Liver (tissue), 7 donors: ENCODE measurements at regions not wholly inside any gene's neighbourhood (a gene's known extent, or its start where the extent isn't known, plus 50 kb on each side); places are given as distances from the start of the nearest gene placed in this dataset.
A peak's percentile ranks its signal among the peaks of the same experiment; 100 is the strongest.

Source experiments
- DNase-seq: peaks from one replicate; pipeline ENCODE4 v3.0.0-alpha.2; 2017; ENCODE audit warnings: low spot score
- H3K27ac ChIP-seq, 2 donors: one replicate each; pipeline ENCODE4 v1.7.0; 2013; ENCODE audit warnings: inconsistent platforms in 2 of 2, low read length in 2 of 2, control low read depth in 1 of 2, low read depth in 1 of 2, mild to moderate bottlenecking in 1 of 2
- H3K27me3 ChIP-seq, 4 donors: one replicate each; pipeline versions ENCODE4 v1.6.1 to v1.7.0; 2013; ENCODE audit warnings: low read length in 3 of 4, inconsistent platforms in 1 of 4, mild to moderate bottlenecking in 1 of 4, moderate library complexity in 1 of 4; ENCODE audit not compliant: control insufficient read depth in 4 of 4, insufficient read depth in 4 of 4
- H3K36me3 ChIP-seq, 4 donors: one replicate each; pipeline versions ENCODE4 v1.6.1 to v1.7.0; 2013; ENCODE audit warnings: low read length in 3 of 4, mild to moderate bottlenecking in 3 of 4, low read depth in 1 of 4, moderate library complexity in 1 of 4; ENCODE audit not compliant: control insufficient read depth in 4 of 4, insufficient read depth in 3 of 4
- H3K4me1 ChIP-seq, 4 donors: one replicate each; pipeline versions ENCODE4 v1.6.1 to v1.7.0; 2013; ENCODE audit warnings: low read length in 3 of 4, mild to moderate bottlenecking in 3 of 4, moderate library complexity in 1 of 4; ENCODE audit not compliant: control insufficient read depth in 4 of 4, insufficient read depth in 4 of 4
- H3K4me3 ChIP-seq, 3 donors: one replicate each; pipeline versions ENCODE4 v1.6.1 to v1.7.0; 2013; ENCODE audit warnings: low read length in 3 of 3, control low read depth in 1 of 3, low read depth in 1 of 3, mild to moderate bottlenecking in 1 of 3
- H3K9ac ChIP-seq, 2 donors: one replicate each; pipeline ENCODE4 v1.7.0; 2013; ENCODE audit warnings: low read length in 2 of 2, mild to moderate bottlenecking in 2 of 2, moderate library complexity in 2 of 2, control low read depth in 1 of 2, low read depth in 1 of 2
- H3K9me3 ChIP-seq, 4 donors: one replicate each; pipeline versions ENCODE4 v1.6.1 to v1.7.0; 2013; ENCODE audit warnings: low read length in 3 of 4; ENCODE audit not compliant: control insufficient read depth in 4 of 4
- ATF3 ChIP-seq: IDR thresholded peaks from 2 replicates; pipeline ENCODE4 v1.6.1; 2016; ENCODE audit warnings: antibody characterized with exemption
- EGR1 ChIP-seq, 2 donors: IDR thresholded peaks; 2 replicates each; pipeline ENCODE4 v1.6.1; 2016 to 2018; ENCODE audit warnings: antibody characterized with exemption in 2 of 2, low read depth in 2 of 2
- FOXA2 ChIP-seq: IDR thresholded peaks from 2 replicates; pipeline ENCODE4 v1.6.1; 2016; ENCODE audit warnings: antibody characterized with exemption
- GABPA ChIP-seq, 2 donors: IDR thresholded peaks in 1 of 2; conservative IDR thresholded peaks in 1 of 2; 2 replicates each; pipeline ENCODE4 v1.6.1; 2016; ENCODE audit warnings: antibody characterized with exemption in 2 of 2, mild to moderate bottlenecking in 1 of 2, moderate library complexity in 1 of 2
- HNF4A ChIP-seq, 2 donors: conservative IDR thresholded peaks; 2 replicates each; pipeline ENCODE4 v1.6.1; 2016; ENCODE audit warnings: antibody characterized with exemption in 2 of 2, mild to moderate bottlenecking in 2 of 2
- HNF4G ChIP-seq: IDR thresholded peaks from 2 replicates; pipeline ENCODE4 v1.6.1; 2016; ENCODE audit warnings: antibody characterized with exemption
- JUND ChIP-seq, 2 donors: IDR thresholded peaks; 2 replicates each; pipeline ENCODE4 v1.6.1; 2016; ENCODE audit warnings: antibody characterized with exemption in 2 of 2
- MAX ChIP-seq: IDR thresholded peaks from 2 replicates; pipeline ENCODE4 v1.6.1; 2016; ENCODE audit warnings: antibody characterized with exemption
- NR2F2 ChIP-seq: IDR thresholded peaks from 2 replicates; pipeline ENCODE4 v1.6.1; 2016; ENCODE audit warnings: antibody characterized with exemption
- RAD21 ChIP-seq, 2 donors: IDR thresholded peaks; 2 replicates each; pipeline ENCODE4 v1.6.1; 2016; ENCODE audit warnings: antibody characterized with exemption in 2 of 2, mild to moderate bottlenecking in 2 of 2
- RXRA ChIP-seq, 2 donors: IDR thresholded peaks; 2 replicates each; pipeline ENCODE4 v1.6.1; 2017 to 2018; ENCODE audit warnings: antibody characterized with exemption in 2 of 2, mild to moderate bottlenecking in 1 of 2
- SP1 ChIP-seq: IDR thresholded peaks from 2 replicates; pipeline ENCODE4 v1.6.1; 2018; ENCODE audit warnings: antibody characterized with exemption, mild to moderate bottlenecking
- TAF1 ChIP-seq: conservative IDR thresholded peaks from 2 replicates; pipeline ENCODE4 v1.6.1; 2016; ENCODE audit warnings: antibody characterized with exemption, mild to moderate bottlenecking
- WGBS: extraction: QIAGEN DNeasy Blood & Tissue Kit; methylation state at CpG from one replicate; pipeline ENCODE4 v1.1.7; 2013; 5-methylcytosine and 5-hydroxymethylcytosine counted together
- TF ChIP-seq, protein P1 (sequence below): IDR thresholded peaks from 2 replicates; pipeline ENCODE4 v1.6.1; 2016; ENCODE audit warnings: antibody characterized with exemption
- donor health status: healthy.
- donor health status: healthy.
- donor health status: healthy.
- donor health status: healthy.

DNA sequence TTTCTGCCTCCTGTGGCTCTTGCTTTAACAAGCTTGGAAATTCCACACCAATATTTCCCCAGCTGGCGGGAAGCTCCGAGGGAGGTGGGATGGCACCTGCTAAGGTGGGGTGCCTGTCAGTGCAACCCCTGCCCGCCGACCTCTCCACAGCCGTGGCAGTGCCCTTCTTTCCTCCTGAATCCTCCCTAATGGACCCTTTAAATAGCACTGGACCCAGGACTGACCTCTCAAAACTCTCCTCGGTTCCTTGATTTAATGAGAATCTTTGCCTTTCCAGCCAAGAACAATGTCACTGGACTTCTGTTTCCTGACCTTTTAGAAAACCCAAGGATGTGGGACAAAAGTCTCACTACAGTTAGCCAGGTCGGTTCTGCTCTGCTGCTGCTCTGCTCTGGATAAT, 63.2 kb upstream of the EXOC6 start:
- no peaks in the 10 kb centered on the region for H3K9me3 ChIP-seq
- H3K36me3 ChIP-seq, result no peaks in the 10 kb centered on the region
- H3K9ac ChIP-seq, result no peak overlapping the region
- H3K27ac ChIP-seq, result no peak overlapping the region
- H3K4me1 ChIP-seq, result no peaks in the 10 kb centered on the region
- H3K4me3 ChIP-seq, result no peak overlapping the region
- 75% methylated on average over 7 of the region's 7 CpGs for WGBS
- H3K27me3 ChIP-seq, result no peaks in the 10 kb centered on the region
- DNase-seq, result no peak
- peak; percentile 33 to 41 for TF ChIP-seq RXRA (IDR thresholded peaks at IDR 0.05)
- no peak for TF ChIP-seq NR2F2
- TF ChIP-seq MAX, result no peak
- TF ChIP-seq RAD21 (IDR thresholded peaks at IDR 0.05), result no peak
- TF ChIP-seq ATF3, result no peak
- TF ChIP-seq FOXA2, result no peak

DNA sequence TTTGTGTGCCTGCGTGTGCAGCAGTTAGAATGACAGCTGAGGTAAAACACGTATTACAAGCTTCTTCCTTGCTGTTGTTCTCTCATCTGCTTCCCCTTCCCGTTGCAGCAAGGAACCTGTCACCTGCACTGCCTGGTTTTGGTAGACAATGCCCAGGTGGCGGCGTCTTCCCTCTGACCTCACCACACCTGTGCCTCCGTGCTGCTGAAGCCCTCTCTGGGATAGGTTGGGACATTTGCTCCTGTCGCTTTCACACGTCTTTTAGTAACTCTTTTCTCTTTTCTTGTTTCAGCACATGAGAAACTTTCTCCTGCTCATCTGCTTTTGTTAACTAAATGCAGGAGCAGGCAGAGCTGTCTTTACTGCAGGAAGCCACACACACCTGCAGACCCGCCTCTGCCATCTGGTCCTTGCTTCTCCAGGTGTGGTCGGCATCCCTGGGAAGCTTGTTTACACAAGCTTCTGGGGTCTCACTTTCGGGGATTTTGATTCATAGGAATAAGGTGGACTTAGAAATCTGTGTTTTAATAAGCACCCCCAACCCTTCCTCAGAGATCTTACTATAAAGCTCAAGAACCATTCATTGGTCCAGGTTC, 60.7 kb upstream of the EXOC6 start:
- H3K27ac ChIP-seq, result no peak overlapping the region
- H3K4me1 ChIP-seq, result no peaks in the 10 kb centered on the region
- H3K27me3 ChIP-seq, result no peaks in the 10 kb centered on the region
- H3K9me3 ChIP-seq, result no peaks in the 10 kb centered on the region
- no peaks in the 10 kb centered on the region for H3K36me3 ChIP-seq
- TF ChIP-seq GABPA (IDR thresholded peaks at IDR 0.05 in 1 of 2, conservative IDR thresholded peaks at IDR 0.05 in 1 of 2) (no peak), TAF1 (no peak), RAD21 (IDR thresholded peaks at IDR 0.05) (no peak), ATF3 (no peak), HNF4A (conservative IDR thresholded peaks at IDR 0.05) (no peak), JUND (IDR thresholded peaks at IDR 0.05) (no peak), HNF4G (no peak), EGR1 (IDR thresholded peaks at IDR 0.05; ENCODE audit: low read depth in 2 of 2) (no peak)
- TF ChIP-seq, protein P1, sequence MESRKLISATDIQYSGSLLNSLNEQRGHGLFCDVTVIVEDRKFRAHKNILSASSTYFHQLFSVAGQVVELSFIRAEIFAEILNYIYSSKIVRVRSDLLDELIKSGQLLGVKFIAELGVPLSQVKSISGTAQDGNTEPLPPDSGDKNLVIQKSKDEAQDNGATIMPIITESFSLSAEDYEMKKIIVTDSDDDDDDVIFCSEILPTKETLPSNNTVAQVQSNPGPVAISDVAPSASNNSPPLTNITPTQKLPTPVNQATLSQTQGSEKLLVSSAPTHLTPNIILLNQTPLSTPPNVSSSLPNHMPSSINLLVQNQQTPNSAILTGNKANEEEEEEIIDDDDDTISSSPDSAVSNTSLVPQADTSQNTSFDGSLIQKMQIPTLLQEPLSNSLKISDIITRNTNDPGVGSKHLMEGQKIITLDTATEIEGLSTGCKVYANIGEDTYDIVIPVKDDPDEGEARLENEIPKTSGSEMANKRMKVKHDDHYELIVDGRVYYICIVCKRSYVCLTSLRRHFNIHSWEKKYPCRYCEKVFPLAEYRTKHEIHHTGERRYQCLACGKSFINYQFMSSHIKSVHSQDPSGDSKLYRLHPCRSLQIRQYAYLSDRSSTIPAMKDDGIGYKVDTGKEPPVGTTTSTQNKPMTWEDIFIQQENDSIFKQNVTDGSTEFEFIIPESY, result no peak
- 85% methylated on average over 11 of the region's 11 CpGs for WGBS
- H3K4me3 ChIP-seq, result no peak overlapping the region
- H3K9ac ChIP-seq, result no peak overlapping the region
- DNase-seq, result no peak

DNA sequence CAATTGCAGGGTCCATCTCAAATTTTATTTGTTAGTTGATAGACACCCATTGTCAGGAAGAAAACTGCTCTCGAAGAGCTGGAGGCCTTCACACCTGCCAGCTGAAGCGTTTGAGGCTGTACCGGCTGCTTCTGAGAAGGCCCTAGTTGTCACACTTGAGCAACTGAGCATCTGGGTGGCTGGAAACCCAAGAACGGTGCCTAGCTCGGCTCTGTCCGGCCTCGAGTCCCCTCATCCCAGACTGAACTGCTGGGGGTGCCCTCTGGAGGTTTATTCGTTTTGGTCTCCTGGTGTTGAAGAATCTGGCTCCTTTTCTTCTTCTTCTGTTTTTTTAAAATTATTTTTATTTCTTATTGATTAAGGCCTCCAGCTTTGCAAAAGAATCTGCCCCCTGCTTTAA, 59.3 kb upstream of the EXOC6 start:
- Histone ChIP-seq H3K36me3 (no peaks in the 10 kb centered on the region), H3K9me3 (no peaks in the 10 kb centered on the region), H3K4me3 (no peak overlapping the region), H3K9ac (no peak overlapping the region), H3K27ac (no peak overlapping the region), H3K27me3 (no peaks in the 10 kb centered on the region), H3K4me1 (no peaks in the 10 kb centered on the region)
- WGBS, result 95% methylated on average over 8 of the region's 8 CpGs
- no peak for DNase-seq
- TF ChIP-seq HNF4A (conservative IDR thresholded peaks at IDR 0.05), result no peak
- no peak for TF ChIP-seq SP1
- no peak for TF ChIP-seq JUND (IDR thresholded peaks at IDR 0.05)
- TF ChIP-seq EGR1 (IDR thresholded peaks at IDR 0.05; ENCODE audit: low read depth in 2 of 2), result no peak
